Hepatocyte (in vitro differentiated cells): ENCODE measurements at regions not wholly inside any gene's neighbourhood (a gene's known extent, or its start where the extent isn't known, plus 50 kb on each side); places are given as distances from the start of the nearest gene placed in this dataset.

Source experiments
- EZH2 ChIP-seq: fragments of 200-600 bp; sonication (generic); IDR thresholded peaks from 2 replicates; pipeline ENCODE4 v1.6.1; 2016; ENCODE audit warnings: antibody characterized with exemption, mild to moderate bottlenecking, borderline replicate concordance
- EZH2phosphoT487 ChIP-seq: fragments of 200-600 bp; sonication (generic); IDR thresholded peaks from one replicate; pipeline ENCODE4 v1.6.1; 2018; ENCODE audit warnings: antibody characterized with exemption, mild to moderate bottlenecking, low read depth, moderate library complexity; ENCODE audit not compliant: unreplicated experiment, severe bottlenecking
- TF ChIP-seq, protein P1 (sequence below): fragments of 200-600 bp; sonication (generic); IDR thresholded peaks from 2 replicates; pipeline ENCODE4 v1.5.1; 2016; ENCODE audit warnings: antibody characterized with exemption, mild to moderate bottlenecking; ENCODE audit not compliant: poor library complexity

DNA sequence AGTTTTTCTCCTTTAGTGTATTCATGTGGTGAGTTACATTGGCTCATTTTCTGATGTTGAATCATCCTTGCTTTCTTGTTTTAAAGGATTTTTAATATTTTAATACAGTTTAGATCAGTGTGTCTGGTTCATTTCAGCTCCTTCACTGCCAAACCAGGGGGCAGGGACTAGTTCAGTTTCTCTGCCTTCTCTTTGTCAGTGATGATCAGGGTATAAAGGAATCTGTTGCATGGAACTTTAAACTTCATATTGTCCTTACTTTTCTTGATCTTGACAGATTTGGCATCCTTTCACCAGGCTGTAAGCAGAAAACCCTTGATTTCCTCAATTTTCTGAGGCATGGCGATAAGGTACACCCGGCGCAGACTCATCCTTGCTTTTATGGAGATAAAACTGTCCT, 149.4 kb downstream of the KDR start:
- TF ChIP-seq, protein P1, sequence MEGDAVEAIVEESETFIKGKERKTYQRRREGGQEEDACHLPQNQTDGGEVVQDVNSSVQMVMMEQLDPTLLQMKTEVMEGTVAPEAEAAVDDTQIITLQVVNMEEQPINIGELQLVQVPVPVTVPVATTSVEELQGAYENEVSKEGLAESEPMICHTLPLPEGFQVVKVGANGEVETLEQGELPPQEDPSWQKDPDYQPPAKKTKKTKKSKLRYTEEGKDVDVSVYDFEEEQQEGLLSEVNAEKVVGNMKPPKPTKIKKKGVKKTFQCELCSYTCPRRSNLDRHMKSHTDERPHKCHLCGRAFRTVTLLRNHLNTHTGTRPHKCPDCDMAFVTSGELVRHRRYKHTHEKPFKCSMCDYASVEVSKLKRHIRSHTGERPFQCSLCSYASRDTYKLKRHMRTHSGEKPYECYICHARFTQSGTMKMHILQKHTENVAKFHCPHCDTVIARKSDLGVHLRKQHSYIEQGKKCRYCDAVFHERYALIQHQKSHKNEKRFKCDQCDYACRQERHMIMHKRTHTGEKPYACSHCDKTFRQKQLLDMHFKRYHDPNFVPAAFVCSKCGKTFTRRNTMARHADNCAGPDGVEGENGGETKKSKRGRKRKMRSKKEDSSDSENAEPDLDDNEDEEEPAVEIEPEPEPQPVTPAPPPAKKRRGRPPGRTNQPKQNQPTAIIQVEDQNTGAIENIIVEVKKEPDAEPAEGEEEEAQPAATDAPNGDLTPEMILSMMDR, result no peak
- TF ChIP-seq EZH2phosphoT487, result no peak
- TF ChIP-seq EZH2, result no peak
